GM21723 (cell line): ENCODE measurements at regions not wholly inside any gene's neighbourhood (a gene's known extent, or its start where the extent isn't known, plus 50 kb on each side); places are given as distances from the start of the nearest gene placed in this dataset.

ENCODE experiments used
- ATAC-seq: cut with Tn5 transposase; IDR thresholded peaks from one replicate; pipeline ENCODE4 v1.9.1; 2021; ENCODE audit warnings: mild to moderate bottlenecking, moderate library complexity; ENCODE audit not compliant: unreplicated experiment

- no peak for ATAC-seq
These were observed 405.5 kb downstream of the MEIS1 start for GRCh38 chr2:66840321-66841002.

GRCh38 chr2:66843847-66844246 is 408.9 kb downstream of the MEIS1 start:
- no peak for ATAC-seq

GRCh38 chr2:66845307-66845706 is 410.4 kb downstream of the MEIS1 start:
- ATAC-seq = no peak

GRCh38 chr2:66846887-66847286 is 412.0 kb downstream of the MEIS1 start:
- ATAC-seq = no peak

- no peak for ATAC-seq
These were observed 414.3 kb downstream of the MEIS1 start for GRCh38 chr2:66849153-66849755.

GRCh38 chr2:66850376-66850775 is 415.5 kb downstream of the MEIS1 start:
- no peak for ATAC-seq

- ATAC-seq = no peak
These were observed 416.5 kb downstream of the MEIS1 start for GRCh38 chr2:66851449-66851872.

- ATAC-seq = no peak
These were observed 418.0 kb downstream of the MEIS1 start for GRCh38 chr2:66852953-66853352.

- no peak for ATAC-seq
These were observed 418.7 kb downstream of the MEIS1 start for GRCh38 chr2:66853585-66853984.

- no peak for ATAC-seq
These were observed 419.4 kb downstream of the MEIS1 start for GRCh38 chr2:66854298-66854697.

- ATAC-seq = no peak
These were observed 428.1 kb downstream of the MEIS1 start for GRCh38 chr2:66862885-66863650.

- ATAC-seq = no peak
These were observed 430.2 kb downstream of the MEIS1 start for GRCh38 chr2:66865161-66865560.

- ATAC-seq = no peak
These were observed 431.6 kb downstream of the MEIS1 start for GRCh38 chr2:66866331-66867062.

GRCh38 chr2:66867063-66867441 is 432.1 kb downstream of the MEIS1 start:
- ATAC-seq = no peak

GRCh38 chr2:66869076-66869475 is 434.2 kb downstream of the MEIS1 start:
- ATAC-seq = no peak

- ATAC-seq = no peak
These were observed 437.4 kb downstream of the MEIS1 start for GRCh38 chr2:66872081-66872985.

GRCh38 chr2:66872986-66873754 is 438.2 kb downstream of the MEIS1 start:
- no peak for ATAC-seq

- no peak for ATAC-seq
These were observed 439.5 kb downstream of the MEIS1 start for GRCh38 chr2:66874411-66874810.

- ATAC-seq = no peak
These were observed 441.1 kb downstream of the MEIS1 start for GRCh38 chr2:66875941-66876462.
